Left ventricle myocardium inferior (tissue), 1 donor: ENCODE measurements at regions not wholly inside any gene's neighbourhood (a gene's known extent, or its start where the extent isn't known, plus 50 kb on each side); places are given as distances from the start of the nearest gene placed in this dataset.

Experiments
- DNase-seq: peaks from one replicate; pipeline ENCODE4 v3.0.0-alpha.2; 2020
- H3K27ac ChIP-seq: fragments of 200-600 bp; replicated peaks from 2 replicates; pipeline ENCODE4 v1.8.0; 2021
- H3K27me3 ChIP-seq: fragments of 200-600 bp; 2 replicates; pipeline ENCODE4 v1.8.0; 2021; ENCODE audit warnings: low read depth
- H3K36me3 ChIP-seq: fragments of 200-600 bp; 2 replicates; pipeline ENCODE4 v1.8.0; 2021
- H3K4me1 ChIP-seq: fragments of 200-600 bp; 2 replicates; pipeline ENCODE4 v1.8.0; 2021
- H3K4me3 ChIP-seq: fragments of 200-600 bp; 2 replicates; pipeline ENCODE4 v1.8.0; 2021; ENCODE audit warnings: mild to moderate bottlenecking, moderate library complexity
- H3K9me3 ChIP-seq: fragments of 200-600 bp; replicated peaks from 2 replicates; pipeline ENCODE4 v1.8.0; 2021
- intact Hi-C: fragments of 100-400 bp; cut with micrococcal nuclease; formaldehyde crosslinking; loops from one replicate; pipeline ENCODE4 v1.11.0; 2022
- TF ChIP-seq, protein P1 (sequence below): fragments of 200-600 bp; IDR thresholded peaks from 2 replicates; pipeline ENCODE4 v1.8.0; 2021; ENCODE audit warnings: antibody characterized with exemption, mild to moderate bottlenecking, borderline replicate concordance
- donor health status: DM: no; HTN: yes; CAD: no; lungs with severe emphysema.

DNA sequence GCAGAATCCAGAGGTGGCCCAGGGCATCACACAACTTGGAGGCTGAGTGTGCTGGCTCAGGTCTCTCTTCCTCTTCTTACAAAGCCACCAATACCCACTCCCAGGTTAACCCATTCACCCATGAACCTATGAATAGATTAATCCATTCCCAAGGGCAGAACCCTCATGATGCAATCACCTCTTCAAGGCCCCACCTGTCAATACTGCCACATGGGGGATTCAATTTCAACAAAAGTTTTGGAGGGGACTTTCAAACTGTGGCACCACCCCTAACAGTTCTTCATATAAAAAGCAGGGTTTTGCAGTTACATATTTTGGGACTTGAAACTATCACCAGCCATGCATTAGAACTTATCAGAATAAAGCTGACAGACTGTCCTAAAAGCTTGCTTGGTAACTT is 193.6 kb upstream of the RNF32 start:
- Histone ChIP-seq H3K27me3 (peaks cover 40% of the 10 kb centered on the region), H3K27ac (no peak overlapping the region), H3K4me1 (no peaks in the 10 kb centered on the region), H3K9me3 (no peaks in the 10 kb centered on the region), H3K4me3 (no peak overlapping the region), H3K36me3 (no peaks in the 10 kb centered on the region)
- TF ChIP-seq, protein P1, sequence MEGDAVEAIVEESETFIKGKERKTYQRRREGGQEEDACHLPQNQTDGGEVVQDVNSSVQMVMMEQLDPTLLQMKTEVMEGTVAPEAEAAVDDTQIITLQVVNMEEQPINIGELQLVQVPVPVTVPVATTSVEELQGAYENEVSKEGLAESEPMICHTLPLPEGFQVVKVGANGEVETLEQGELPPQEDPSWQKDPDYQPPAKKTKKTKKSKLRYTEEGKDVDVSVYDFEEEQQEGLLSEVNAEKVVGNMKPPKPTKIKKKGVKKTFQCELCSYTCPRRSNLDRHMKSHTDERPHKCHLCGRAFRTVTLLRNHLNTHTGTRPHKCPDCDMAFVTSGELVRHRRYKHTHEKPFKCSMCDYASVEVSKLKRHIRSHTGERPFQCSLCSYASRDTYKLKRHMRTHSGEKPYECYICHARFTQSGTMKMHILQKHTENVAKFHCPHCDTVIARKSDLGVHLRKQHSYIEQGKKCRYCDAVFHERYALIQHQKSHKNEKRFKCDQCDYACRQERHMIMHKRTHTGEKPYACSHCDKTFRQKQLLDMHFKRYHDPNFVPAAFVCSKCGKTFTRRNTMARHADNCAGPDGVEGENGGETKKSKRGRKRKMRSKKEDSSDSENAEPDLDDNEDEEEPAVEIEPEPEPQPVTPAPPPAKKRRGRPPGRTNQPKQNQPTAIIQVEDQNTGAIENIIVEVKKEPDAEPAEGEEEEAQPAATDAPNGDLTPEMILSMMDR, result no peak
- intact Hi-C loops, result no loop called here
- DNase-seq, result no peak

DNA sequence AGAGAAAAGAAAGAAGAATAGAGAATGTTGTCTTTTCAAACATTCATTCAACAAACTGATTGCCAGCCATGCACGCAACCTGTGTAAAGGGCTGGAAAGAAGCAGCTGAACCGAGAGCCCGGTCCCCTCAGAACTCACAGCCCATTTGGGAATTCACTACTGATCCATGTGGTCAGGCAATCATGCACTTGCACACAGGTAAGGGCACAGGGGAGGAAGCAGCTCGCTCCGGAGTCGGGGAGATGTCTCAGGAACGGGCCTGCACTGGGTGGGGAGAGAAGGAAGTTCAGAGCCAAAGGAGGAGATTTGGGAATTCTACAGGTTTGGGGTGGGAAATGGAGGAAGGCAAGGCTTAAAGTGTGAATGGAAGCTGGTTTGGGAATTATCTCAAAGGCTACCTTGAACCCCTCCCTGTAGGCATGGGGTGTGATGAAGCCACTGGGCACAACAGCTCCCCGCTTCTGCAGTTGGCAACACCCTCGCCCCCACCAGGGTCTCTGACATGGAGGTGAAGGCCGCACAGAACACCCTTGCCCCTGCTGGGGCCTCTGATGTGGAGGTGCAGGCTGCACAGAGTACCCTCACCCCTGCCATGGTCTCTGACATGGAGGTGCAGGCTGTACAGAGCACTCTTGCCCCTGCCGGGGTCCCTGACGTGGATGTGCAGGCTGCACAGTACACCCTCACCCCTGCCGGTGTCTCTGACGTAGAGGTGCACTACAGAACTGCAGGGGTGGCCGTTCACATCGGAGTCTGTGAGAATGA is 194.4 kb upstream of the RNF32 start:
- H3K27me3 ChIP-seq, result peaks cover 47% of the 10 kb centered on the region
- no peak overlapping the region for H3K4me3 ChIP-seq
- no peak overlapping the region for H3K27ac ChIP-seq
- TF ChIP-seq, protein P1, result no peak
- no peaks in the 10 kb centered on the region for H3K9me3 ChIP-seq
- no peaks in the 10 kb centered on the region for H3K36me3 ChIP-seq
- DNase-seq, result no peak
- no peaks in the 10 kb centered on the region for H3K4me1 ChIP-seq
- intact Hi-C loops, result no loop called here

DNA sequence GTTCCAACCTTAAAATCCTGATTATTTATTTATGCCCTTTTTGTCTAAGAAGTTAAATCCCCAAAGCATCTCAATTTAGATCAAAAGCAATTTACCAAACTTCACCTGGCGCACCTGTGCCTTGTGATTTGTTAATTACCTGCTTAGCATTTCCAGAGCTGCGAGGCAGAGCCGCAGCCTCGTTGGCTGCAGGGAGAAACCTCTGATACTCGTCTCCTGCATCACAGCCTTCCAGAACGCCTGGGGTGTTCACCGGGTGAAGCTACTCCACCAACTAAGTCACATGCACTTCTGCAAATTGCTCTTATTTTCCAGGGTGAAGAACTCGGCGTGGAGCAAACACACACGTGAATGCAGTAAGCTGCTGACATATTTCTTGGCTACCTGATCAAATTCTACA is 198.1 kb upstream of the RNF32 start:
- no peak for DNase-seq
- Histone ChIP-seq H3K27ac (no peak overlapping the region), H3K4me3 (no peak overlapping the region), H3K9me3 (no peaks in the 10 kb centered on the region), H3K4me1 (no peaks in the 10 kb centered on the region), H3K27me3 (peaks cover 51% of the 10 kb centered on the region), H3K36me3 (no peaks in the 10 kb centered on the region)
- TF ChIP-seq, protein P1, result no peak
- intact Hi-C loops, result no loop called here

DNA sequence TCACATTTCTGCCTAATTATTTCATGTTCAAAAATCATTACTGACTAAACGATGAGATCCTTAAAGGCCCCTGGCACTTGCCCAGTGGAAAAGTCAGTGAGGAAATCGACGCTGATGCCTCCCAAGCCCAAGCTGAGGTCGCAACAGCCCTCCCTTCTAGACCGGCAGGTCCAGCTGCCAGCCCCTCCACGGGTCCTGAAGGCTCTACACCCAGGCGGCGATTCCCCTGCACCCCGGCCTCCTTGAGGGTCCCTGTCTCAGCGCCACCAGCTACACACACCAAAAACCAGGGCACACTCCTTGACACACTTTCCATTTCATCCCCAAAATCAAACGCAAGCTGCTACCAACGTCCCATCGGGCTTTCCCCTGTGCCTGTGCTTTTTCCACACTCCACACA is 200.1 kb upstream of the RNF32 start:
- H3K27me3 ChIP-seq, result peaks cover 40% of the 10 kb centered on the region
- TF ChIP-seq, protein P1, result no peak
- no peaks in the 10 kb centered on the region for H3K9me3 ChIP-seq
- intact Hi-C loops, result no loop called here
- DNase-seq, result no peak
- H3K36me3 ChIP-seq, result no peaks in the 10 kb centered on the region
- no peak overlapping the region for H3K4me3 ChIP-seq
- H3K27ac ChIP-seq, result no peak overlapping the region
- no peaks in the 10 kb centered on the region for H3K4me1 ChIP-seq

DNA sequence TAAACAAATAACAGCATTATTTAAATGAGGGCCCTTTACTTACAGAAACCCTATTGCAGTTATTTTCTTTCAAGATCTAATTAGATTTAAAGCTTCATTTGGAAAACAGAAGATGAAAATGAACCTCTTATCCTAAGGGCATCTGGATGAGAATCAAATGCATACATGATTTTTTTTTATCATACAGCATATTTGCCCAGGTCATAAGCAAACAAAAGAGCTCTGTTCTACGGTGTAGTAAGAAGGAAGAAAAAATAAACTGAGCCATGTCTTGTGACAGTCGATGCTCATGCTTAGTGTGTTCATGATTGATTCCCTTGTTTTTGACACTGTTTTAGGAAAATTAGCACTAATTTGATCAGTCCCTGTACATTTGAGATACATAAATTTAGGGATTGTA is 202.6 kb upstream of the RNF32 start:
- no peaks in the 10 kb centered on the region for H3K36me3 ChIP-seq
- intact Hi-C loops, result no loop called here
- no peak for DNase-seq
- no peaks in the 10 kb centered on the region for H3K4me1 ChIP-seq
- H3K9me3 ChIP-seq, result no peaks in the 10 kb centered on the region
- H3K27ac ChIP-seq, result no peak overlapping the region
- H3K27me3 ChIP-seq, result peaks cover 41% of the 10 kb centered on the region
- TF ChIP-seq, protein P1, result no peak
- no peak overlapping the region for H3K4me3 ChIP-seq
